ENCODE measurements at regions not wholly inside any gene's neighbourhood (a gene's known extent, or its start where the extent isn't known, plus 50 kb on each side); places are given as distances from the start of the nearest gene placed in this dataset.
"Not testable (repeated sequence)": the region's sequence is repeated elsewhere in the genome, so short reads cannot be mapped to it uniquely, and the experiment has no call there.

- DNase-seq, result no peak
Observed at GRCh38 chr4:124146068-124146467, 566.5 kb downstream of the ANKRD50 start.

- DNase-seq, result no peak
Observed at GRCh38 chr4:124151031-124151430, 561.5 kb downstream of the ANKRD50 start.

- DNase-seq, result no peak
Observed at GRCh38 chr4:124152132-124152531, 560.4 kb downstream of the ANKRD50 start.

GRCh38 chr4:124155239-124155638, 557.3 kb downstream of the ANKRD50 start:
- no peak for DNase-seq

GRCh38 chr4:124157396-124158083, 555.0 kb downstream of the ANKRD50 start:
- DNase-seq, result no peak

GRCh38 chr4:124163401-124163800, 549.1 kb downstream of the ANKRD50 start:
- no peak for DNase-seq

- no peak for DNase-seq
Observed at GRCh38 chr4:124167602-124168001, 544.9 kb downstream of the ANKRD50 start.

GRCh38 chr4:124169524-124169923, 543.0 kb downstream of the ANKRD50 start:
- DNase-seq, result not testable (repeated sequence)

GRCh38 chr4:124173912-124174311, 538.6 kb downstream of the ANKRD50 start:
- no peak for DNase-seq

GRCh38 chr4:124177647-124178425, 534.7 kb downstream of the ANKRD50 start:
- no peak for DNase-seq

- no peak for DNase-seq
Observed at GRCh38 chr4:124178449-124179021, 534.0 kb downstream of the ANKRD50 start.

- no peak for DNase-seq
Observed at GRCh38 chr4:124179506-124180186, 532.9 kb downstream of the ANKRD50 start.

GRCh38 chr4:124181039-124181438, 531.5 kb downstream of the ANKRD50 start:
- DNase-seq, result no peak

- DNase-seq, result no peak
Observed at GRCh38 chr4:124183231-124183630, 529.3 kb downstream of the ANKRD50 start.

GRCh38 chr4:124183926-124184325, 528.6 kb downstream of the ANKRD50 start:
- DNase-seq, result no peak

- no peak for DNase-seq
Observed at GRCh38 chr4:124184792-124185191, 527.7 kb downstream of the ANKRD50 start.

GRCh38 chr4:124188595-124188994, 523.9 kb downstream of the ANKRD50 start:
- DNase-seq, result no peak

- no peak for DNase-seq
Observed at GRCh38 chr4:124189545-124189944, 523.0 kb downstream of the ANKRD50 start.

GRCh38 chr4:124191329-124191728, 521.2 kb downstream of the ANKRD50 start:
- DNase-seq, result no peak

GRCh38 chr4:124192544-124192943, 520.0 kb downstream of the ANKRD50 start:
- no peak for DNase-seq

GRCh38 chr4:124199185-124199584, 513.3 kb downstream of the ANKRD50 start:
- DNase-seq, result no peak

GRCh38 chr4:124199755-124200154, 512.8 kb downstream of the ANKRD50 start:
- no peak for DNase-seq

GRCh38 chr4:124201636-124202035, 510.9 kb downstream of the ANKRD50 start:
- no peak for DNase-seq

Data from 8988T (cell line).